ENCODE measurements at regions not wholly inside any gene's neighbourhood (a gene's known extent, or its start where the extent isn't known, plus 50 kb on each side); places are given as distances from the start of the nearest gene placed in this dataset.

- DNase-seq: peak; percentile 20
Measured at GRCh38 chr9:108322326-108323098, 533.3 kb downstream of the ACTL7B start.

DNA sequence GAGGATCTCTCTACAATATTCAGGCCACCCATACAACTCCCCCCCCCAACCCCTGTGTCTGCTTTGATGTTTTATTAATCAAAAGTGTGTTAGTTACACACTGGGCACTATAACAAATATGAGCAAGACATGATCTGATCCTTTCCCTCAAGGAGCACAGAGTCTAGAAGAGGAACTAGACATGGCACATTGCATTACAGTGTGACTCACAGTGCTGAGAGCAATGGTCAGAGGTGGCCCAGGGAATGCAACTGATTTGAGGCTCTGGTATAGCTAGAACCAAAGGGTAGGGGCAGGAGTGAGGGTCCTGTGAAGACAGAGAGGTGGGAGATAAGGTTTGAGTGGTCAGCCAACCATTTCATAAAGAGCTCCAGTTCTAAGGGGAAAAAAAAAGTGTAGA lies 539.2 kb downstream of the ACTL7B start:
- DNase-seq: no peak

- DNase-seq: no peak
Measured at GRCh38 chr9:108316066-108316465, 539.7 kb downstream of the ACTL7B start.

GRCh38 chr9:108311745-108312144 lies 544.0 kb downstream of the ACTL7B start:
- no peak for DNase-seq

- no peak for DNase-seq
Measured at GRCh38 chr9:108310202-108310601, 545.6 kb downstream of the ACTL7B start.

GRCh38 chr9:108300306-108301287 lies 555.2 kb downstream of the ACTL7B start:
- DNase-seq: no peak

- DNase-seq: no peak
Measured at GRCh38 chr9:108297073-108297472, 558.7 kb downstream of the ACTL7B start.

DNA sequence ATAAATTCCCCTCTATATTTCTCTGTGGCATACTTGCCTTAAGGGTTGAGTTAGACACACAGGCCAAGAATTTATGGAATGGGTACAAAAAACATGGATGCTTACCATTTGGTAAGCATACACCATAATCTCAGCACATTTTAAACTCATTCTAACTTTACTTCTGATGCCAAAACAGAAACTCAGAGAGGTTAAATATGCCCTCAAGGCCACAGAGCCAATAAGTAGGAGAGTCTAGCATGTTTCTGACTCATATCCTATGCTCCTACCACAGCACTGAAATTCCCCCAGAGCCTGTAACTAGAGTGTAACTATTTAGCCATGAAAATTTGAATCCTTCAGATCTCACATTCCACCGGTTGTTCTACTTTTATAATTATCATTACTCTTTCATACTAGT lies 559.7 kb downstream of the ACTL7B start:
- no peak for DNase-seq

DNA sequence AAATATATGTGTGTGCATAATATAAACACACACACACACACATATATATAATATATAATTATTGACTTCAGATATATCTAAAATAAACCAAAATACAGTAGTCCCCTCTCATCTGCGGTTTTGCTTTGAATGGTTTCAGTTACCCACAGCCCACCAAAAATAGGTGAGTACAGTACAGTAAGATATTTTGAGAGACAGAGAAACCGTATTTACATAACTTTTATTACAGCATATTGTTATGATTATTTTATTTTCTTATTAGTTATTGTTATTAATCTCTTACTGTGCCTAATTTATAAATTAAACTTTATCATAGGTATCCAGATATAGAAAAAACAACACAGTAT lies 564.2 kb downstream of the ACTL7B start:
- no peak for DNase-seq

DNA sequence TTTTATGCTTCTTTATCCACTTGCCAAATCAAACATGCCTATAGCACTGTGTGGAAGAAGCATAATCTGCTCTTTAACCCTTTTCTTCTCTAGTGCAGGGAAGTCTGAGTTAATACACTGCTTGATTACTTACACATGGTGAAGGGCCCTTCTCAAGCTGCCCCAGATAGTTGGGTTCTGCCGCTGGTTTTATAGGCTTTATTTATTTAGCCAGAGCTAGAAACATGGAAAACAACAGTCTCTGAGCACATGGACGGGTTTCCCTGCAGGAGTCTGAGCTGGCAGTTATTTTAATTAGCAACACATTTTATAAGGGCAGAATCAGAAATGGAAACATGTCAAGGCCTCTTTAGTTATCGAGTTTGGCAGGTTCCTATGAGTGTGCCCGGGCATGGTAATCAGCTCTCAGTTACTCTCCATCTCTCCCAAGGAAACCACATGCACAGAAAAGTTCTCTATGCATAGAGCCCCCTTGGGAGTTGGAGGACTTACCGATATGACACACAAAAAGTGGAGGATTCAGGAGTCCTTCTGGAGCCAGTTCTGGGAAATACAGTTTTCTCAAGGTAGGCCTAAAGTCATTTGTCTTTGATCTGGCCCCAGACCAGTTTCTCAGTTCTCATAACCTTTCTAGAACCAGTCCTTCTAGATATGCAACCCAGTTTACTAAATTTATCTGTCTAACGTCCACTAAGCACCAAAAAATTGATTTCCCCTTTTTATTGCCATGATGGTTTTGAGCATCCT lies 564.8 kb downstream of the ACTL7B start:
- DNase-seq: peak; percentile 22

- DNase-seq: no peak
Measured at GRCh38 chr9:108286638-108287206, 569.1 kb downstream of the ACTL7B start.

GRCh38 chr9:108283696-108284095 lies 572.1 kb downstream of the ACTL7B start:
- no peak for DNase-seq

GRCh38 chr9:108282872-108283271 lies 572.9 kb downstream of the ACTL7B start:
- no peak for DNase-seq

GRCh38 chr9:108281696-108282095 lies 574.1 kb downstream of the ACTL7B start:
- no peak for DNase-seq

- peak; percentile 90 for DNase-seq
Measured at GRCh38 chr9:108278341-108278740, 577.4 kb downstream of the ACTL7B start.

GRCh38 chr9:108277216-108277615 lies 578.6 kb downstream of the ACTL7B start:
- DNase-seq: no peak

GRCh38 chr9:108275906-108276305 lies 579.9 kb downstream of the ACTL7B start:
- no peak for DNase-seq

- no peak for DNase-seq
Measured at GRCh38 chr9:108274971-108275370, 580.8 kb downstream of the ACTL7B start.

DNA sequence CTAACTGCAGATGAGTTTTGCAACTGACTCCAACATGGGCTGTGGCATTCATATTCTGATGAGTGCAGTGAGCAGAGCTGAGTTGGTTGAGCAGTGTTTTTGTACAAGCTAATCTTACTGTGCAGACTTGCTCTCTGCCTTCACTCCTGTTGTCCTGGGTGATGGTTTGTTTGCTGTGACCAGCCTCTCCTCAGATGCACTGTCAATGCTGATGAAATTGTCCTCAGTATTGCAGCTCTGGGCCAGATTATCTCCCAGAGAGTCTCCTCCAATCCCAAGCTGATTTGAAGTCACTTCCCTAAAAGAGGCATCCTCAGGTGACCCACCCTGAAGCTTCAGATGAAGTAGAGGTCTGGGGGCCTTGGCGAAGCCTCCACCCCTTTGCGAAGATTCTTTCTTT lies 581.8 kb downstream of the ACTL7B start:
- no peak for DNase-seq

DNA sequence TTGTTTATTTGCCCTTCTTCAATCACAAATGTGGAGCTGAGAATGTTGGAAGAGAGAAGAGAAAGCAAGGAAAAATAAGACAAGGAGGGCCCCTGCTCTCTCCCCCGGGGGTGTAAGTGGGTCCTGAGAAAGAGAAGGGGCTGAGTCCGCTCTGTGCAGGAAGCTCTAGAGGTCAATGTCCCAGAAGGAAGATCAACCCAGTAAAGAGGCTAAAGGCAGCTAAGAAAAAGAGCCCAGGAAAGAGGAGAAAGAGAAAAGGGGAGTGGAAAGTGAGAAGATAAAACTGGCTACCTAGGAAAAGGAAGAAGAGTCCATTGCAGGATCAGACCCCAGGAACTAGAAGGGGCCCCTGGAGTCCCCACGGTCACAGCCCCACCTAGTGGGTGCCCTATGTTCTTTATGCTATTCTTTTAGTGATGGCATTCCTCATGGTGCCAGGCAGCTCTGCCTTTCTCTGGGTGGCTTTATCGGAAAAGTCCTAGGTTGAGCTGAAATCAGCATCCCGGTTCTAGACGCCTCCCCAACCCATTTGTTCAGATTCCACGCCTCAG lies 583.4 kb downstream of the ACTL7B start:
- peak; percentile 56 for DNase-seq

DNA sequence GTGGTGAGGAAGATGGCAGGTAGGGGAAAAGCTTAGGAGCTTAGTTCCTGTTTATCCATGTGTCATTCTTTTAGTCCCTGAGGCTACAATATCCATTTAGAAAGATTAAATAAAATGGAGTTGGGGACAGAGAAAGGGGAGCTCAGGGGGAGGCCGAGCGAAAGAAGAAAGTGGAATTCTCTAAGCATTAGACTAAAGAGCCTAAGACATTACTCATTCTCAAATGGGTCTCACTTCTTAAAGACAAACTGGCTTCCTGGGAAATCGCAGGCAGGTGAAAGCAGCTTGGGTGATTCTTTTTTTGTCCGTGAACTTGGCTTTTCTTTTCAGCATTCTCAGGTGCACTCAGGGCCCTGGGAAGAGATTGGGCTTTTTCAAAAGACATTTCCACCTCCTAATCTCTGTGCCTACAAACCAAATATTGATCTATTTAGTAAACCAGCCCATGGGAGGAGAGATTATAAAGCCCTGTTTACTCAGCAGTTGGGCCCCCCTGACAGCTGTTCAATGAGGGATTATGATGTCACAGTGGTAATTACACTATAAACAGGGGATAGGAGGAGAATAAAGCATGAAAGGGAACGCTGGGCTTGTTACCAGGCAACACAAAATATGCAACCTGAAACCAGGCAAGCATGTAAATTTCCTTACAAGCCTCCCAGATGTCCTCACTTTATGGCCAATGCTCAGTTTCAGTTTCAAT lies 584.0 kb downstream of the ACTL7B start:
- peak; percentile 98 for DNase-seq

DNA sequence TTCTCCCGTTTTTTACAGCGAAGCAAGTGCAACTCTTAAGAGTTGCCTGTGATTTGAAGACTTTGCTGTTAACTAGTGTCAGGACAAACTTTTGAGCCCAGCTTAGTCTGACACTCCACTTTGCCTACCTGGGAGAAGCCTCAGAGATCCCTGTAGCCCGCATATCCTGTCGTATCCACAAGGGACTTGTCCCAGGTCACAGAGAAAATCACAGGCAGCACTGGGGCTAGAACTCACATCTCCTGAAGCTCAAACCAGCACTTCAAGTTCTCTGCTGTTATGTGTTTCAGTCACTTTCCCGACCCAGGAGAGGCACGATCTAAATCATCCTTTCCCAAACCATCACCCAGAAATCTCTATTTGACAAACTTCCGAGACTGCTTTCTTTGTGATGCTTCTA lies 584.5 kb downstream of the ACTL7B start:
- no peak for DNase-seq
